ENCODE measurements at regions not wholly inside any gene's neighbourhood (a gene's known extent, or its start where the extent isn't known, plus 50 kb on each side); places are given as distances from the start of the nearest gene placed in this dataset.

GRCh38 chr15:53107855-53108254, 317.7 kb upstream of the ONECUT1 start:
- H3K4me1 ChIP-seq (ENCODE audit: control insufficient read depth in 1 of 2, low read depth in 2 of 2) = no peaks in the 10 kb centered on the region
- no peaks in the 10 kb centered on the region for H3K36me3 ChIP-seq
- H3K27me3 ChIP-seq (replicated peaks; ENCODE audit: insufficient read depth) = no peaks in the 10 kb centered on the region
- H3K4me3 ChIP-seq = no peak overlapping the region
- H3K9me3 ChIP-seq = no peaks in the 10 kb centered on the region
- no peak for DNase-seq (ENCODE audit: low spot score)
- ATAC-seq (ENCODE audit: insufficient number of reproducible peaks, low FRiP score, low read depth) = no peak
- H3K27ac ChIP-seq = no peak overlapping the region
- no peak for TF ChIP-seq CTCF (IDR thresholded peaks at IDR 0.05)

- Histone ChIP-seq H3K9me3 (no peaks in the 10 kb centered on the region), H3K36me3 (no peaks in the 10 kb centered on the region), H3K27ac (no peak overlapping the region), H3K4me1 (ENCODE audit: control insufficient read depth in 1 of 2, low read depth in 2 of 2) (no peaks in the 10 kb centered on the region), H3K27me3 (replicated peaks; ENCODE audit: insufficient read depth) (no peaks in the 10 kb centered on the region), H3K4me3 (no peak overlapping the region)
- no peak for ATAC-seq (ENCODE audit: insufficient number of reproducible peaks, low FRiP score, low read depth)
- TF ChIP-seq CTCF (IDR thresholded peaks at IDR 0.05) = no peak
- no peak for DNase-seq (ENCODE audit: low spot score)
These were observed 316.6 kb upstream of the ONECUT1 start for GRCh38 chr15:53106505-53107286.

GRCh38 chr15:53102483-53102882, 312.3 kb upstream of the ONECUT1 start:
- no peak for TF ChIP-seq CTCF (IDR thresholded peaks at IDR 0.05)
- DNase-seq (ENCODE audit: low spot score) (no peak), ATAC-seq (ENCODE audit: insufficient number of reproducible peaks, low FRiP score, low read depth) (no peak)
- Histone ChIP-seq H3K27ac (no peak overlapping the region), H3K4me1 (ENCODE audit: control insufficient read depth in 1 of 2, low read depth in 2 of 2) (no peaks in the 10 kb centered on the region), H3K36me3 (no peaks in the 10 kb centered on the region), H3K27me3 (replicated peaks; ENCODE audit: insufficient read depth) (no peaks in the 10 kb centered on the region), H3K9me3 (no peaks in the 10 kb centered on the region), H3K4me3 (no peak overlapping the region)

- H3K4me1 ChIP-seq (ENCODE audit: control insufficient read depth in 1 of 2, low read depth in 2 of 2) = no peaks in the 10 kb centered on the region
- DNase-seq (ENCODE audit: low spot score) (no peak), ATAC-seq (ENCODE audit: insufficient number of reproducible peaks, low FRiP score, low read depth) (no peak)
- no peaks in the 10 kb centered on the region for H3K36me3 ChIP-seq
- no peak overlapping the region for H3K27ac ChIP-seq
- no peaks in the 10 kb centered on the region for H3K9me3 ChIP-seq
- H3K27me3 ChIP-seq (replicated peaks; ENCODE audit: insufficient read depth) = no peaks in the 10 kb centered on the region
- no peak overlapping the region for H3K4me3 ChIP-seq
- TF ChIP-seq CTCF (IDR thresholded peaks at IDR 0.05) = no peak
These were observed 290.3 kb upstream of the ONECUT1 start for GRCh38 chr15:53080484-53080883.

- DNase-seq (ENCODE audit: low spot score) = no peak
- no peaks in the 10 kb centered on the region for H3K36me3 ChIP-seq
- TF ChIP-seq CTCF (IDR thresholded peaks at IDR 0.05) = no peak
- no peaks in the 10 kb centered on the region for H3K4me1 ChIP-seq (ENCODE audit: control insufficient read depth in 1 of 2, low read depth in 2 of 2)
- H3K27me3 ChIP-seq (replicated peaks; ENCODE audit: insufficient read depth) = no peaks in the 10 kb centered on the region
- H3K9me3 ChIP-seq = no peaks in the 10 kb centered on the region
- H3K27ac ChIP-seq = no peak overlapping the region
- ATAC-seq (ENCODE audit: insufficient number of reproducible peaks, low FRiP score, low read depth) = no peak
- no peak overlapping the region for H3K4me3 ChIP-seq
These were observed 284.1 kb upstream of the ONECUT1 start for GRCh38 chr15:53074221-53074620.

Data from thoracic aorta (tissue), 2 donors.